Stomach (tissue), 8 donors: ENCODE measurements at regions not wholly inside any gene's neighbourhood (a gene's known extent, or its start where the extent isn't known, plus 50 kb on each side); places are given as distances from the start of the nearest gene placed in this dataset.
A peak's percentile ranks its signal among the peaks of the same experiment; 100 is the strongest.

ENCODE experiments used
- DNase-seq, 2 donors: peaks; one replicate each; pipeline versions ENCODE4 v3.0.0 to v3.0.0-alpha.2; 2013 to 2019
- H3K27ac ChIP-seq, 5 donors: fragments of 200-600 bp in 4 of 5; sonication (generic) in 4 of 5; one replicate each; pipeline ENCODE4 v1.5.1; 2013 to 2019; ENCODE audit warnings: mild to moderate bottlenecking in 1 of 5, moderate library complexity in 1 of 5
- H3K27me3 ChIP-seq, 3 donors: fragments of 200-600 bp; sonication (generic); one replicate each; pipeline ENCODE4 v1.5.1; 2017 to 2019; ENCODE audit warnings: mixed run types in 1 of 3
- H3K36me3 ChIP-seq, 4 donors: fragments of 200-600 bp; sonication (generic); 1 replicate in 3 of 4; 2 replicates in 1 of 4; pipeline ENCODE4 v1.5.1; 2016 to 2019
- H3K4me1 ChIP-seq, 4 donors: fragments of 200-600 bp; sonication (generic); one replicate each; pipeline ENCODE4 v1.5.1; 2016 to 2019
- H3K4me3 ChIP-seq, 4 donors: fragments of 200-600 bp; sonication (generic) in 3 of 4; one replicate each; pipeline ENCODE4 v1.5.1; 2016 to 2019; ENCODE audit warnings: mild to moderate bottlenecking in 1 of 4
- H3K9me3 ChIP-seq, 4 donors: fragments of 200-600 bp; sonication (generic); one replicate each; pipeline ENCODE4 v1.5.1; 2016 to 2019
- CTCF ChIP-seq, 7 experiments: fragments of 450-650 bp in 4 of 7; fragments of 200-600 bp in 3 of 7; sonication (generic) in 3 of 7; IDR thresholded peaks; one replicate each; pipeline ENCODE4 v1.5.1; 2016 to 2019; ENCODE audit warnings: antibody characterized with exemption in 7 of 7, control low read depth in 2 of 7, mild to moderate bottlenecking in 1 of 7
- EP300 ChIP-seq: sonication (generic); formaldehyde crosslinking; IDR thresholded peaks from one replicate; pipeline ENCODE4 v1.6.1; 2017; ENCODE audit warnings: antibody characterized with exemption
- POLR2A ChIP-seq, 4 donors: fragments of 450-650 bp; IDR thresholded peaks; one replicate each; pipeline ENCODE4 v1.6.1; 2016; ENCODE audit warnings: antibody characterized with exemption in 4 of 4, control low read depth in 2 of 4, mild to moderate bottlenecking in 1 of 4, moderate library complexity in 1 of 4
- POLR2AphosphoS5 ChIP-seq, 3 donors: sonication (generic); formaldehyde crosslinking; IDR thresholded peaks; one replicate each; pipeline ENCODE4 v1.6.1; 2016; ENCODE audit warnings: antibody characterized with exemption in 3 of 3
- WGBS, 5 donors: extraction: QIAGEN DNeasy Blood & Tissue Kit in 3 of 5; methylation state at CpG; one replicate each; pipeline versions ENCODE4 v1.1.5 to v1.1.7; 2013 to 2018; 5-methylcytosine and 5-hydroxymethylcytosine counted together
- intact Hi-C: fragments of 100-400 bp; cut with DNase I; formaldehyde crosslinking; loops from one replicate; pipeline ENCODE4 v1.15.1; 2023; ENCODE audit warnings: low total_unique reads
- donor health status: healthy with polysubstance abuse.
- donor health status: Bipolar disorder and iron deficiency.
- donor health status: healthy.

- no peak overlapping the region for H3K4me3 ChIP-seq
- TF ChIP-seq EP300 = no peak
- TF ChIP-seq CTCF (IDR thresholded peaks at IDR 0.05) = no peak
- no peak for TF ChIP-seq POLR2AphosphoS5 (IDR thresholded peaks at IDR 0.05)
- no peak for TF ChIP-seq POLR2A (IDR thresholded peaks at IDR 0.05)
- peaks cover 0 to 9% (median 4%) of the 10 kb centered on the region in 4 donors for H3K4me1 ChIP-seq
- no peaks in the 10 kb centered on the region for H3K27me3 ChIP-seq
- no peak for DNase-seq
- no peaks in the 10 kb centered on the region for H3K36me3 ChIP-seq
- 83 to 88% (median 86%) methylated on average over 1 of the region's 1 CpG for WGBS, 5 donors
- no peak overlapping the region for H3K27ac ChIP-seq
- intact Hi-C loops = no loop called here
- H3K9me3 ChIP-seq = no peaks in the 10 kb centered on the region
These were observed 92.5 kb upstream of the LRATD1 start for GRCh38 chr2:14540015-14540414.

GRCh38 chr2:14543284-14543683 is 89.2 kb upstream of the LRATD1 start:
- H3K9me3 ChIP-seq = no peaks in the 10 kb centered on the region
- DNase-seq = peak; percentile 44 to 49

GRCh38 chr2:14544247-14544646 is 88.3 kb upstream of the LRATD1 start:
- DNase-seq = no peak
- intact Hi-C loops = no loop called here
- Histone ChIP-seq H3K4me3 (no peak overlapping the region), H3K36me3 (no peaks in the 10 kb centered on the region), H3K27ac (no peak overlapping the region), H3K9me3 (no peaks in the 10 kb centered on the region), H3K4me1 (peaks cover 0 to 9% (median 4%) of the 10 kb centered on the region in 4 donors), H3K27me3 (no peaks in the 10 kb centered on the region)
- WGBS, 5 donors = 60 to 87% (median 71%) methylated on average over 4 of the region's 4 CpGs
- TF ChIP-seq CTCF (IDR thresholded peaks at IDR 0.05) (no peak), POLR2A (IDR thresholded peaks at IDR 0.05) (no peak), EP300 (no peak), POLR2AphosphoS5 (IDR thresholded peaks at IDR 0.05) (no peak)

More at GRCh38 chr2:14543284-14543683, 89.2 kb upstream of the LRATD1 start:
- no peak overlapping the region for H3K4me3 ChIP-seq
- H3K27me3 ChIP-seq = no peaks in the 10 kb centered on the region
- WGBS, 5 donors = 13 to 41% (median 28%) methylated on average over 4 of the region's 4 CpGs
- H3K27ac ChIP-seq = no peak overlapping the region
- no peak for TF ChIP-seq POLR2AphosphoS5 (IDR thresholded peaks at IDR 0.05)
- no peak for TF ChIP-seq POLR2A (IDR thresholded peaks at IDR 0.05)
- no peak for TF ChIP-seq EP300
- no peak for TF ChIP-seq CTCF (IDR thresholded peaks at IDR 0.05)
- H3K36me3 ChIP-seq = no peaks in the 10 kb centered on the region
- peaks cover 0 to 9% (median 4%) of the 10 kb centered on the region in 4 donors for H3K4me1 ChIP-seq
- intact Hi-C loops = no loop called here

GRCh38 chr2:14547830-14548229 is 84.7 kb upstream of the LRATD1 start:
- H3K36me3 ChIP-seq = no peaks in the 10 kb centered on the region
- WGBS, 5 donors = 83 to 100% (median 96%) methylated on average over 1 of the region's 1 CpG
- intact Hi-C loops = no loop called here
- DNase-seq = no peak
- no peak overlapping the region for H3K4me3 ChIP-seq
- no peak overlapping the region for H3K27ac ChIP-seq
- TF ChIP-seq POLR2A (IDR thresholded peaks at IDR 0.05) = no peak
- TF ChIP-seq EP300 = no peak
- TF ChIP-seq CTCF (IDR thresholded peaks at IDR 0.05) = no peak
- H3K27me3 ChIP-seq = no peaks in the 10 kb centered on the region
- no peaks in the 10 kb centered on the region for H3K9me3 ChIP-seq
- peaks cover 0 to 9% (median 4%) of the 10 kb centered on the region in 4 donors for H3K4me1 ChIP-seq
